Activated CD8-positive, alpha-beta T cell treated with anti-CD3 and anti-CD28 coated beads for 36 hours (primary cell): ENCODE measurements at regions not wholly inside any gene's neighbourhood (a gene's known extent, or its start where the extent isn't known, plus 50 kb on each side); places are given as distances from the start of the nearest gene placed in this dataset.

ENCODE experiments used
- ATAC-seq: fragments of 200-7000 bp; cut with Tn5 transposase; one replicate; pipeline ENCODE4 v1.10.0; 2021; ENCODE audit warnings: mild to moderate bottlenecking, moderate library complexity
- CTCF ChIA-PET: fragments of 350-600 bp; sonication (Branson Sonifier 250); formaldehyde crosslinking; loops from one replicate; lab custom pipeline; 2021; ENCODE audit warnings: antibody characterized with exemption; lab: Charles Lee
- POLR2A ChIA-PET: fragments of 350-600 bp; sonication (Branson Sonifier 250); formaldehyde crosslinking; loops from one replicate; lab custom pipeline; 2021; ENCODE audit warnings: antibody characterized with exemption; lab: Charles Lee
- DNase-seq: peaks from one replicate; pipeline ENCODE4 v3.0.0-alpha.2; 2020
- H3K27ac Mint-ChIP-seq: one replicate; pipeline ENCODE4 v1.8.0; 2021; ENCODE audit warnings: mild to moderate bottlenecking, mixed read lengths
- H3K27me3 Mint-ChIP-seq: one replicate; pipeline ENCODE4 v1.8.0; 2021; ENCODE audit warnings: mixed read lengths
- H3K36me3 Mint-ChIP-seq: one replicate; pipeline ENCODE4 v1.8.0; 2021; ENCODE audit warnings: low read depth, mixed read lengths
- H3K4me1 Mint-ChIP-seq: one replicate; pipeline ENCODE4 v1.8.0; 2021; ENCODE audit warnings: low read depth, mixed read lengths
- H3K4me3 Mint-ChIP-seq: one replicate; pipeline ENCODE4 v1.8.0; 2021; ENCODE audit warnings: mild to moderate bottlenecking, moderate library complexity, mixed read lengths
- H3K9me3 Mint-ChIP-seq: one replicate; pipeline ENCODE4 v1.8.0; 2021; ENCODE audit warnings: mixed read lengths
- intact Hi-C: fragments of 100-400 bp; cut with micrococcal nuclease; formaldehyde crosslinking; loops from one replicate; pipeline ENCODE4 v1.10.0; 2022
- TF ChIP-seq, protein P1 (sequence below): fragments of 200-600 bp; IDR thresholded peaks from one replicate; pipeline ENCODE4 v1.8.0; 2022; ENCODE audit warnings: antibody characterized with exemption, mild to moderate bottlenecking

DNA sequence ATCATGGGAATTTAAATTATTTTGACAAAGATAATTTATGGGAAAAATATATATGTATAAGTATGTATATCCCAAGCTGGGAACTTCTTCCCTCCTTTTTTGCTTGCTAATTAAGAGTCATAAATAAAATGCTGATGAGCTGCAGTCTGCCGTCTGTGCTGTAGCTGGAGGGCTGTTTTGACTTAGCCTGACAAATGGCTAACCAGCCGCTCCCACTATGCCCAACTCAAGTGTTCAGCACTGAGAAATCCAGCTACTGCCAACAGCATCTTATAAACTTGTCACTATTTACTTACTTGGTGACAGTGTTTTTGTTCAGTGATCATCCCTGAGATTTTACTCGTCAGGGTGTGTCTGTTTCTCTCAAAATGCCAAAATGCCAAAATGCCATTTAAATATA lies 171.2 kb upstream of the PGRMC2 start:
- ChIA-PET CTCF (interaction anchor here (1.8 kb wide), 1 partner anchor 9 kb away, joined by 4 read pairs; no protein-coding TSS in a partner anchor), POLR2A (interaction anchor here (0.8 kb wide), 1 partner anchor 353 kb away, joined by 3 read pairs; no protein-coding TSS in a partner anchor)
- no peaks in the 10 kb centered on the region for H3K9me3 Mint-ChIP-seq
- H3K4me3 Mint-ChIP-seq: no peak overlapping the region
- H3K4me1 Mint-ChIP-seq: peaks cover 7% of the 10 kb centered on the region
- no peaks in the 10 kb centered on the region for H3K36me3 Mint-ChIP-seq
- TF ChIP-seq, protein P1, sequence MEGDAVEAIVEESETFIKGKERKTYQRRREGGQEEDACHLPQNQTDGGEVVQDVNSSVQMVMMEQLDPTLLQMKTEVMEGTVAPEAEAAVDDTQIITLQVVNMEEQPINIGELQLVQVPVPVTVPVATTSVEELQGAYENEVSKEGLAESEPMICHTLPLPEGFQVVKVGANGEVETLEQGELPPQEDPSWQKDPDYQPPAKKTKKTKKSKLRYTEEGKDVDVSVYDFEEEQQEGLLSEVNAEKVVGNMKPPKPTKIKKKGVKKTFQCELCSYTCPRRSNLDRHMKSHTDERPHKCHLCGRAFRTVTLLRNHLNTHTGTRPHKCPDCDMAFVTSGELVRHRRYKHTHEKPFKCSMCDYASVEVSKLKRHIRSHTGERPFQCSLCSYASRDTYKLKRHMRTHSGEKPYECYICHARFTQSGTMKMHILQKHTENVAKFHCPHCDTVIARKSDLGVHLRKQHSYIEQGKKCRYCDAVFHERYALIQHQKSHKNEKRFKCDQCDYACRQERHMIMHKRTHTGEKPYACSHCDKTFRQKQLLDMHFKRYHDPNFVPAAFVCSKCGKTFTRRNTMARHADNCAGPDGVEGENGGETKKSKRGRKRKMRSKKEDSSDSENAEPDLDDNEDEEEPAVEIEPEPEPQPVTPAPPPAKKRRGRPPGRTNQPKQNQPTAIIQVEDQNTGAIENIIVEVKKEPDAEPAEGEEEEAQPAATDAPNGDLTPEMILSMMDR: no peak
- no peak for ATAC-seq
- no peaks in the 10 kb centered on the region for H3K27me3 Mint-ChIP-seq
- intact Hi-C loops: loop anchor here (10.0 kb wide), 1 partner anchor 346 kb away; the partner anchor contains the start of gene JADE1
- DNase-seq: no peak
- no peak overlapping the region for H3K27ac Mint-ChIP-seq

DNA sequence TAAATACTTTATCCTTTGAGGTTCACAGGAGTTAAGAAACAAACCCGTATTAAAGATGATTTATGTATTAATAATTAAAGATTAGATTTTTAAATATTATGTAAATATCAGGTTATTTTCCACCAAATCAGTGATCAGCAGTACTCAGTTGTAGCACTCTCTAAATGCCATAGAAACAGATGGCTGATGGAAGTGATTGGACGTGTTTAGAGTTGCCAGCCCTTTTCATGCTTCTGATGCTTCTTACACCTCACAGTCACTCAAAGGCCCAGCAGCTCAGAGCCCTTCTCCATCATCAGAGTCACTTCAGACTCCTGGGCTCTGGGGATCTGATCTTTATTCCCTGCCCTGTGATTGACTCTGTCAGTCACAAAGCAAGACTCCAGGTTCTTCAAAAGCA lies 170.1 kb upstream of the PGRMC2 start:
- peaks cover 9% of the 10 kb centered on the region for H3K4me1 Mint-ChIP-seq
- no peak overlapping the region for H3K27ac Mint-ChIP-seq
- H3K4me3 Mint-ChIP-seq: no peak overlapping the region
- POLR2A ChIA-PET: no interaction called here
- H3K36me3 Mint-ChIP-seq: no peaks in the 10 kb centered on the region
- intact Hi-C loops: loop anchor here (10.0 kb wide), 1 partner anchor 347 kb away; the partner anchor contains the start of gene JADE1
- TF ChIP-seq, protein P1: no peak
- H3K27me3 Mint-ChIP-seq: peaks cover 3% of the 10 kb centered on the region
- no peak for ATAC-seq
- H3K9me3 Mint-ChIP-seq: no peaks in the 10 kb centered on the region
- DNase-seq: no peak
- CTCF ChIA-PET: no interaction called here

DNA sequence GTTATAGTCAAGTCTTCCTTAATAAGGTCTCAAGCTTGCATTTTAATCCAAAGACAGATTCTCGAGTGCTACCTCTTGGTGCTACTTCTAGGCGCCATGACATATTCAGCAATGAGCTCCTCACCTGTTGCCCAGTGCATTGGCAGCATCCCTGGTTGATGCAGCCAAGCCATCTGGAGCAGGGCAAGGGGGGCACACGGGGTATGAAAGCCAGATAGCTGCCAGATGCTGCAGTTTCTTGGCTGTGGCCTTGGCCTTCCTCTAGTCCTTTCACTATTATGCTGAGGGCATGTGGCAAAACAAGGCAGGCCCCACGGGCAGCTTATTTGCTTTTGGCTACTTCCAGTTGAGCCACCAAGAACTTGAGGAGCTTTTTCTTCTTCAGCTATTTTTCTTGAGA lies 168.6 kb upstream of the PGRMC2 start:
- TF ChIP-seq, protein P1: no peak
- H3K27me3 Mint-ChIP-seq: peaks cover 3% of the 10 kb centered on the region
- DNase-seq: no peak
- ChIA-PET POLR2A (no interaction called here), CTCF (interaction anchor here (0.6 to 1.0 kb wide), 3 partner anchors 9 to 165 kb away, joined by 3 to 4 read pairs (median 3); no protein-coding TSS in a partner anchor)
- H3K9me3 Mint-ChIP-seq: no peaks in the 10 kb centered on the region
- no peaks in the 10 kb centered on the region for H3K36me3 Mint-ChIP-seq
- intact Hi-C loops: loop anchor here (10.0 kb wide), 1 partner anchor 349 kb away; the partner anchor contains the start of gene JADE1
- peaks cover 12% of the 10 kb centered on the region for H3K4me1 Mint-ChIP-seq
- no peak overlapping the region for H3K27ac Mint-ChIP-seq
- ATAC-seq: no peak
- no peak overlapping the region for H3K4me3 Mint-ChIP-seq

DNA sequence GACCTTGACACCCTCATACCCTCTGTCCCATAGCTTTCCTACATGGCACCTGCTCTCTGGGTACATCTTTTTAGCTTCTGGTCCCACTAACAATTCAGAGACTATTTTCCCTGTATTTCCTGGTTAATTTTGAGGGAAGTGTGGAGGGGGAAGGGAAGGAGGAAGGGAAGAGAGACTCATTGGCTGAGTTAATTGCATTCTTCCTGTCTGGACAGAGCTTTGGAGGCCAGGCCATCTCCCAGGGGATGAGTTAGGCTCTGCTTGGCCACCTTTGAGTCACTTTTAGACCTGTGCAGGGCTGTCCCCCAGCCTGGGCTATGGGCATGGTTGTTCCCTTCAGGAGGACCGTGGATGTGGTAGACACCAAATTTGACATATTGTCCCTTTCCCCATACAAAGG lies 167.9 kb upstream of the PGRMC2 start:
- POLR2A ChIA-PET: no interaction called here
- CTCF ChIA-PET: interaction anchor here (0.6 to 2.4 kb wide), 6 partner anchors 9 to 652 kb away, joined by 3 to 13 read pairs (median 4); no protein-coding TSS in a partner anchor
- ATAC-seq: no peak

DNA sequence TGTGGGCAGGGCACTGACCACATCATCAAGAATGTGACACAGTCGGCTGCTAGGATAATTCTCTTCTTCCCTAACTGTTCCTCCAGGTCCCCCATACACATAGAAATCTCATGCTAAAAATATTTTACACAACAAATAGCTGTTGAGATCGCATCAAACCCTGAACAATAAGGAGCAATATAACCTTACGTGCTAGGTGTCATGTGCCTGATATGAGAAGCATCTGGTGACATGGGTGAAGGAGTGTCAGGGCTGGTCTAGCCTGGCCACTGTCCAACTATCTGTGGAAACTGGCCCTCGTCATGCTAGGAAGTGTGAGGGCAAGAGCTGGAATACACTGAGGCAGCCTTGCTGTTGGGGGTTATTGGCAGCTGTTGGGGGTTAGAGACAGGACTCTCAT lies 167.3 kb upstream of the PGRMC2 start:
- ChIA-PET CTCF (interaction anchor here (0.7 to 2.4 kb wide), 14 partner anchors 9 to 395 kb away, joined by 3 to 13 read pairs (median 5); no protein-coding TSS in a partner anchor), POLR2A (no interaction called here)
- intact Hi-C loops: loop anchor here (10.0 kb wide), 1 partner anchor 350 kb away; the partner anchor contains the start of gene JADE1
- TF ChIP-seq, protein P1: no peak
- Mint-ChIP-seq H3K27ac (no peak overlapping the region), H3K4me3 (no peak overlapping the region), H3K27me3 (peaks cover 3% of the 10 kb centered on the region), H3K9me3 (no peaks in the 10 kb centered on the region), H3K36me3 (no peaks in the 10 kb centered on the region), H3K4me1 (peaks cover 12% of the 10 kb centered on the region)
- ATAC-seq (no peak), DNase-seq (no peak)

More for the DNA sequence above, 167.9 kb upstream of the PGRMC2 start:
- TF ChIP-seq, protein P1: no peak
- no peak for DNase-seq
- no peaks in the 10 kb centered on the region for H3K9me3 Mint-ChIP-seq
- intact Hi-C loops: loop anchor here (10.0 kb wide), 1 partner anchor 349 kb away; the partner anchor contains the start of gene JADE1
- no peaks in the 10 kb centered on the region for H3K36me3 Mint-ChIP-seq
- H3K4me1 Mint-ChIP-seq: peaks cover 12% of the 10 kb centered on the region
- H3K4me3 Mint-ChIP-seq: no peak overlapping the region
- peaks cover 3% of the 10 kb centered on the region for H3K27me3 Mint-ChIP-seq
- H3K27ac Mint-ChIP-seq: no peak overlapping the region
